Neuronal stem cell (in vitro differentiated cells): ENCODE measurements at regions not wholly inside any gene's neighbourhood (a gene's known extent, or its start where the extent isn't known, plus 50 kb on each side); places are given as distances from the start of the nearest gene placed in this dataset.
A peak's percentile ranks its signal among the peaks of the same experiment; 100 is the strongest.

Source experiments
- DNase-seq: peaks from one replicate; pipeline ENCODE4 v3.0.0-alpha.2; 2013; ENCODE audit warnings: low spot score
- H2AFZ ChIP-seq: one replicate; pipeline ENCODE4 v1.6.1; 2013; ENCODE audit warnings: mild to moderate bottlenecking, low read length, inconsistent platforms
- H2AK5ac ChIP-seq: 2 replicates; pipeline ENCODE4 v1.6.1; 2013; ENCODE audit warnings: low read depth, mild to moderate bottlenecking, inconsistent platforms, low read length, moderate library complexity, mixed read lengths
- H2BK120ac ChIP-seq: 2 replicates; pipeline ENCODE4 v1.6.1; 2013; ENCODE audit warnings: low read depth, mild to moderate bottlenecking, inconsistent platforms, low read length, moderate library complexity, mixed read lengths
- H2BK12ac ChIP-seq: one replicate; pipeline ENCODE4 v1.6.1; 2013; ENCODE audit warnings: low read length, inconsistent platforms
- H2BK15ac ChIP-seq: 2 replicates; pipeline ENCODE4 v1.6.1; 2013; ENCODE audit warnings: mild to moderate bottlenecking, low read length, inconsistent platforms, mixed read lengths
- H2BK5ac ChIP-seq: one replicate; pipeline ENCODE4 v1.6.1; 2013; ENCODE audit warnings: inconsistent platforms, mild to moderate bottlenecking, low read length, moderate library complexity
- H3K14ac ChIP-seq: one replicate; pipeline ENCODE4 v1.6.1; 2013; ENCODE audit warnings: low read length, inconsistent platforms
- H3K18ac ChIP-seq: 2 replicates; pipeline ENCODE4 v1.6.1; 2013; ENCODE audit warnings: low read length, inconsistent platforms
- H3K23ac ChIP-seq: 2 replicates; pipeline ENCODE4 v1.6.1; 2013; ENCODE audit warnings: low read depth, mild to moderate bottlenecking, mixed read lengths, low read length, inconsistent platforms; ENCODE audit not compliant: poor library complexity
- H3K27ac ChIP-seq: replicated peaks from 3 replicates; pipeline ENCODE4 v1.5.1; 2013; ENCODE audit warnings: low read length, inconsistent platforms
- H3K27me3 ChIP-seq, 3 experiments: 2 replicates each; pipeline ENCODE4 v1.6.1; 2013; ENCODE audit warnings: low read length in 3 of 3, mild to moderate bottlenecking in 2 of 3, inconsistent platforms in 1 of 3, low read depth in 1 of 3, mixed read lengths in 1 of 3, moderate library complexity in 1 of 3; ENCODE audit not compliant: control insufficient read depth in 3 of 3, insufficient read depth in 3 of 3
- H3K36me3 ChIP-seq, 2 donors: replicated peaks in 1 of 2; 2 replicates each; pipeline ENCODE4 v1.6.1; 2013; ENCODE audit warnings: low read length in 2 of 2; ENCODE audit not compliant: control insufficient read depth in 2 of 2, insufficient read depth in 2 of 2
- H3K4ac ChIP-seq: 2 replicates; pipeline ENCODE4 v1.6.1; 2013; ENCODE audit warnings: inconsistent platforms, mild to moderate bottlenecking, low read length, moderate library complexity
- H3K4me1 ChIP-seq, 2 donors: 1 replicate in 1 of 2; 2 replicates in 1 of 2; pipeline ENCODE4 v1.6.1; 2013; ENCODE audit warnings: low read length in 2 of 2, low read depth in 1 of 2; ENCODE audit not compliant: control insufficient read depth in 2 of 2, insufficient read depth in 1 of 2
- H3K4me2 ChIP-seq: one replicate; pipeline ENCODE4 v1.6.1; 2013; ENCODE audit warnings: mild to moderate bottlenecking, low read length, inconsistent platforms; ENCODE audit not compliant: insufficient read depth, poor library complexity, severe bottlenecking
- H3K4me3 ChIP-seq, 2 donors: 2 replicates each; pipeline ENCODE4 v1.5.1; 2013; ENCODE audit warnings: low read length in 2 of 2, mild to moderate bottlenecking in 2 of 2, inconsistent platforms in 1 of 2, moderate library complexity in 1 of 2
- H3K79me1 ChIP-seq: one replicate; pipeline ENCODE4 v1.6.1; 2013; ENCODE audit warnings: low read depth, mild to moderate bottlenecking, inconsistent platforms, low read length, moderate library complexity
- H3K9ac ChIP-seq: one replicate; pipeline ENCODE4 v1.6.1; 2013; ENCODE audit warnings: mild to moderate bottlenecking, low read depth, low read length, inconsistent platforms; ENCODE audit not compliant: poor library complexity
- H3K9me3 ChIP-seq, 2 donors: replicated peaks in 1 of 2; 2 replicates each; pipeline versions ENCODE3 to v1.6.1; 2013; ENCODE audit warnings: low read length in 2 of 2, mild to moderate bottlenecking in 2 of 2, inconsistent platforms in 1 of 2, low read depth in 1 of 2, mixed read lengths in 1 of 2, moderate library complexity in 1 of 2; ENCODE audit not compliant: control insufficient read depth in 2 of 2, insufficient read depth in 1 of 2
- H4K8ac ChIP-seq: one replicate; pipeline ENCODE4 v1.6.1; 2013; ENCODE audit warnings: low read depth, mild to moderate bottlenecking, inconsistent platforms, low read length, moderate library complexity
- H4K91ac ChIP-seq: one replicate; pipeline ENCODE4 v1.6.1; 2013; ENCODE audit warnings: low read length, low read depth, mild to moderate bottlenecking, inconsistent platforms; ENCODE audit not compliant: poor library complexity
- WGBS, 2 donors: extraction: QIAGEN DNeasy Blood & Tissue Kit; methylation state at CpG; one replicate each; pipeline ENCODE4 v1.1.7; 2013; ENCODE audit warnings: missing lambda C conversion rate in 2 of 2, mixed read lengths in 1 of 2; ENCODE audit not compliant: insufficient read length in 2 of 2, insufficient replicate concordance in 1 of 2; ENCODE audit errors: extremely low coverage in 2 of 2; 5-methylcytosine and 5-hydroxymethylcytosine counted together

DNA sequence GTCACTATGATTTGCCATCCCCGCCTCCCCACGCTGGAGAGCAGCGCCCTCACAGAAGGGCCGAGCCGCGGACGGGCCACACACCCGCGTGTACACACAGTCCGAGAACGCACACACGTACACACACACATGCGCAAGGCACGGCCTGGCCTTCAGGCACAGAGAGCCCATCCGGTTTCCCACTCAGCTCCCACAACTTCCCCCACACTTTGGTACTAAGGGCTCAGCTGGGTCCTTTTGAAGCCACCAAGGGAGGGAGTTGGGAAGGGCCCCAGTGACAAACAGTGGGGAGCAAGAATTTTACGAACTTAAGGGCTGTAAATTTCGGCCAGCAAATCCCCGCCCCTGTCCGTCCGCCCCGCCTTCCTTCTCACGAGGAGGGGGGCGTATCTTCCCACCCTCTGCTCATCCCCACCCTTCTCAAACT, 133.3 kb upstream of the HAND1 start:
- Histone ChIP-seq H4K8ac (no peak overlapping the region), H2BK5ac (no peak overlapping the region), H3K23ac (peak overlapping the region; percentile 3), H3K14ac (no peak overlapping the region), H3K4me2 (peak overlapping the region; percentile 42), H3K79me1 (no peaks in the 10 kb centered on the region), H3K27ac (no peak overlapping the region), H3K4me3 (peak overlapping the region in 1 of 2 donors; percentile 43), H4K91ac (no peak overlapping the region), H3K9ac (peak overlapping the region; percentile 78), H3K36me3 (no peaks in the 10 kb centered on the region), H3K4me1 (peaks cover 5 to 14% of the 10 kb centered on the region in 2 donors), H2BK120ac (no peak overlapping the region), H3K9me3 (no peaks in the 10 kb centered on the region), H3K4ac (no peak overlapping the region), H2AFZ (peak overlapping the region; percentile 76), H3K18ac (peak overlapping the region; percentile 20), H2AK5ac (peak overlapping the region; percentile 20), H2BK12ac (peak overlapping the region; percentile 12), H3K27me3 (peaks cover 11 to 64% (median 31%) of the 10 kb centered on the region in 3 experiments), H2BK15ac (no peak overlapping the region)
- DNase-seq, result no peak
- no CpG with 5 or more reads among the region's 23 CpGs for WGBS, 2 donors

DNA sequence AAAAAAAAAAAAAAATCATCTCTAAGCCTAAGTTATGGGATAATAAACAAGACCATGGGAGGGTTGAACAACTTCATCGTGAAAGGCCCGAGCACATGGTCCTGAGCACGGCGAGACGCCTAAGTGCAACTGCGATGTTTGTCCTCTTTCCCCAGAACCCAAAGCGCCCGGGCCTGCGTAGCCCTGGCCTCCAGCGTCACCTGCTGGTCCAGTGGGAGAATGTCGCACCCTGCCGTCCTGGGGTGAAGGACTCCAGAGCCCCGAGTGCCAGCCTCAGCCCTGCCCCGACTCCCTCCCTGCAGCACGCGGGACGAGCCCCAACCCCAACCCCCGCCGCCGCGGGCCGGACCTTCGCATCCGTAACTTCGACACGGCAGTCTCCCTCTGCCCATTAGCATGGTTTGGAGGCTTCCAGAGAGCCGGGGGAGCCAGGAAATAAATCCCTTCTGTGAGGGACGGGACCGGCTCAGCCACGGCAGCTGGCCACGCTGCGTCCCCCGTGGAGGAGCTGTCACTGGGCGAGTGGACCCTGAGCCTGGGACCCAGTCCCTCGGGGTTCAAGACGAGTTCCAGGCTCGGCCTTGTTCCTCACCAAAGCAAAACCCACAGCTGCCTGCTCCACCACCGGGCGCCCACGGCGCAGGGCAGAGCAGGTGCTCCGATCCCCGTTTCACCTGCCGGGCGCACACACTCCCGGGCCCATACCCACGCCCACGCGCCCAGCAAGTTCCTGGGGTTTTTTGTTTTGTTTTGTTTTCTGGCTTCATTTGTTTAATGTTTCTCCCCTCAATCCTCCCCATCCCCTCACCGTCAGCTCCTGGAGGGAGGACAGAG, 132.5 kb upstream of the HAND1 start:
- H3K36me3 ChIP-seq, result no peaks in the 10 kb centered on the region

DNA sequence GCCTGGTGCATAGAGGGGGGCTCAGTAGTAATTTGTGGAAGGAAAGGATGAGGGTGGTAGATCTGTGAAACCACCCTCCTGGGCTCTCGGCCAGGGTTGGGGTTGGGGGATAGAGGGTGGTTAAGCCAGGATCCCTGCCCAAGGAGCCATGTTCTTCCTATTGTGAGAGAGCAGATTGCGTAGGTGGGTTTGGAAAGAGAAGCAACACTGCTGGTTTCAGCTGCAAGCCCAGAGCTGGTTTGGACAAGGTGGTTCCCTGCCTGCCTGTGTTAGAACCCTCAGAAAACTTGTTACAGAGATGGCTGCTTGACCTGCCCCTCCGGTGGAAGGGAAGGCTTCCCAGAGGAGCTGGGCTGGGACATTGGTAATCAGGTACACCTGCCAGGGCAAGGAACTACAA, 131.2 kb upstream of the HAND1 start:
- no peak overlapping the region for H4K91ac ChIP-seq
- no peak overlapping the region for H3K4me3 ChIP-seq
- no peak overlapping the region for H3K4me2 ChIP-seq
- DNase-seq, result no peak
- no peak overlapping the region for H2BK120ac ChIP-seq
- H3K79me1 ChIP-seq, result no peaks in the 10 kb centered on the region
- H3K36me3 ChIP-seq, result no peaks in the 10 kb centered on the region
- H2BK15ac ChIP-seq, result peak overlapping the region; percentile 0
- peak overlapping the region; percentile 43 for H2BK12ac ChIP-seq
- H3K27me3 ChIP-seq, result peaks cover 11 to 81% (median 36%) of the 10 kb centered on the region in 3 experiments
- H3K18ac ChIP-seq, result no peak overlapping the region
- no peaks in the 10 kb centered on the region for H3K9me3 ChIP-seq
- no peak overlapping the region for H3K27ac ChIP-seq
- no peak overlapping the region for H3K9ac ChIP-seq
- no peak overlapping the region for H3K14ac ChIP-seq
- H2BK5ac ChIP-seq, result no peak overlapping the region
- H3K4me1 ChIP-seq, result peaks cover 5 to 15% of the 10 kb centered on the region in 2 donors
- no CpG with 5 or more reads among the region's 3 CpGs for WGBS, 2 donors
- peak overlapping the region; percentile 45 for H4K8ac ChIP-seq
- H2AFZ ChIP-seq, result no peak overlapping the region
- H2AK5ac ChIP-seq, result peak overlapping the region; percentile 65
- no peak overlapping the region for H3K4ac ChIP-seq
- peak overlapping the region; percentile 76 for H3K23ac ChIP-seq

More for the DNA sequence above, 132.5 kb upstream of the HAND1 start:
- Histone ChIP-seq H3K4me3 (peak overlapping the region in 1 of 2 donors; percentile 66), H3K4me1 (peaks cover 5 to 14% of the 10 kb centered on the region in 2 donors), H2BK120ac (no peak overlapping the region), H3K4me2 (peak overlapping the region; percentile 59), H2BK5ac (no peak overlapping the region), H4K8ac (no peak overlapping the region), H3K9ac (peak overlapping the region; percentile 51), H2AK5ac (no peak overlapping the region), H2BK12ac (no peak overlapping the region), H3K18ac (peak overlapping the region; percentile 72), H3K14ac (no peak overlapping the region), H3K4ac (no peak overlapping the region), H3K23ac (peak overlapping the region; percentile 4), H3K27me3 (peaks cover 11 to 71% (median 31%) of the 10 kb centered on the region in 3 experiments), H2BK15ac (peak overlapping the region; percentile 72), H2AFZ (peak overlapping the region; percentile 90), H4K91ac (no peak overlapping the region), H3K9me3 (no peaks in the 10 kb centered on the region), H3K27ac (no peak overlapping the region), H3K79me1 (no peaks in the 10 kb centered on the region)
- peak; percentile 78 for DNase-seq
- WGBS, 2 donors, result no CpG with 5 or more reads among the region's 50 CpGs

GRCh38 chr5:154608531-154609011, 130.5 kb upstream of the HAND1 start:
- H3K36me3 ChIP-seq, result no peaks in the 10 kb centered on the region
- no peak overlapping the region for H3K4me2 ChIP-seq
- H2AFZ ChIP-seq, result no peak overlapping the region
- H3K18ac ChIP-seq, result peak overlapping the region; percentile 21
- no peak overlapping the region for H3K23ac ChIP-seq
- no peak overlapping the region for H4K91ac ChIP-seq
- H3K27ac ChIP-seq, result no peak overlapping the region
- no peaks in the 10 kb centered on the region for H3K79me1 ChIP-seq
- DNase-seq, result no peak
- H3K4me3 ChIP-seq, result no peak overlapping the region
- no peak overlapping the region for H2BK15ac ChIP-seq
- no peak overlapping the region for H3K4ac ChIP-seq
- WGBS, 2 donors, result no CpG with 5 or more reads among the region's 7 CpGs
- H3K9me3 ChIP-seq, result no peaks in the 10 kb centered on the region
- H3K27me3 ChIP-seq, result peaks cover 11 to 85% (median 38%) of the 10 kb centered on the region in 3 experiments
- no peak overlapping the region for H3K9ac ChIP-seq
- H4K8ac ChIP-seq, result no peak overlapping the region
- no peak overlapping the region for H2BK120ac ChIP-seq
- no peak overlapping the region for H3K14ac ChIP-seq
- H3K4me1 ChIP-seq, result peaks cover 5 to 16% of the 10 kb centered on the region in 2 donors
- H2BK5ac ChIP-seq, result no peak overlapping the region
- peak overlapping the region; percentile 4 for H2AK5ac ChIP-seq
- H2BK12ac ChIP-seq, result no peak overlapping the region
